Neural progenitor cell (in vitro differentiated cells): ENCODE measurements at regions not wholly inside any gene's neighbourhood (a gene's known extent, or its start where the extent isn't known, plus 50 kb on each side); places are given as distances from the start of the nearest gene placed in this dataset.

ENCODE experiments used
- CTCF ChIP-seq: fragments of 200-600 bp; sonication (generic); IDR thresholded peaks from 2 replicates; pipeline ENCODE4 v1.5.1; 2017; ENCODE audit warnings: antibody characterized with exemption, mild to moderate bottlenecking
- EZH2phosphoT487 ChIP-seq: fragments of 200-600 bp; sonication (generic); IDR thresholded peaks from 2 replicates; pipeline ENCODE4 v1.6.1; 2017; ENCODE audit warnings: antibody characterized with exemption

- TF ChIP-seq CTCF (no peak), EZH2phosphoT487 (no peak)
These were observed 59.6 kb upstream of the NDUFV2 start for GRCh38 chr18:9042766-9043481.
